Upper lobe of left lung (tissue), 4 donors: ENCODE measurements at regions not wholly inside any gene's neighbourhood (a gene's known extent, or its start where the extent isn't known, plus 50 kb on each side); places are given as distances from the start of the nearest gene placed in this dataset.

Source experiments
- CTCF ChIP-seq, 6 experiments: fragments of 450-650 bp in 4 of 6; fragments of 200-600 bp in 2 of 6; sonication (generic) in 2 of 6; IDR thresholded peaks; one replicate each; pipeline ENCODE4 v1.5.1; 2016 to 2019; ENCODE audit warnings: antibody characterized with exemption in 6 of 6
- POLR2A ChIP-seq, 4 donors: fragments of 450-650 bp; IDR thresholded peaks; one replicate each; pipeline ENCODE4 v1.5.1; 2016 to 2017; ENCODE audit warnings: antibody characterized with exemption in 4 of 4, mild to moderate bottlenecking in 2 of 4

GRCh38 chr3:182451871-182452270, 341.4 kb upstream of the ATP11B start:
- no peak for TF ChIP-seq CTCF (IDR thresholded peaks at IDR 0.05)
- no peak for TF ChIP-seq POLR2A (IDR thresholded peaks at IDR 0.05)
